Mesothelial cell of epicardium (in vitro differentiated cells): ENCODE measurements at regions not wholly inside any gene's neighbourhood (a gene's known extent, or its start where the extent isn't known, plus 50 kb on each side); places are given as distances from the start of the nearest gene placed in this dataset.
A peak's percentile ranks its signal among the peaks of the same experiment; 100 is the strongest.

Experiments
- DNase-seq, 2 experiments: peaks; one replicate each; pipeline ENCODE4 v3.0.0; 2021; ENCODE audit warnings: low spot score in 2 of 2; ENCODE audit not compliant: unreplicated experiment in 2 of 2
- H3K27ac Mint-ChIP-seq: 2 replicates; pipeline ENCODE4 v1.8.0; 2021; ENCODE audit warnings: mixed read lengths
- H3K27me3 Mint-ChIP-seq: 2 replicates; pipeline ENCODE4 v1.8.0; 2021; ENCODE audit warnings: low read depth, mixed read lengths
- H3K36me3 Mint-ChIP-seq: 2 replicates; pipeline ENCODE4 v1.8.0; 2021; ENCODE audit warnings: mixed read lengths
- H3K4me1 Mint-ChIP-seq: 2 replicates; pipeline ENCODE4 v1.8.0; 2021; ENCODE audit warnings: mixed read lengths
- H3K4me3 Mint-ChIP-seq: 2 replicates; pipeline ENCODE4 v1.8.0; 2021; ENCODE audit warnings: mild to moderate bottlenecking, moderate library complexity, mixed read lengths
- H3K9me3 Mint-ChIP-seq: 2 replicates; pipeline ENCODE4 v1.8.0; 2021; ENCODE audit warnings: mixed read lengths
- CTCF ChIP-seq: fragments of 200-600 bp; sonication (generic); IDR thresholded peaks from one replicate; pipeline ENCODE4 v1.5.0; 2021; ENCODE audit warnings: antibody characterized with exemption; ENCODE audit not compliant: unreplicated experiment

GRCh38 chr2:234164493-234165413 lies 114.3 kb downstream of the SPP2 start:
- no peak for TF ChIP-seq CTCF
- H3K9me3 Mint-ChIP-seq = no peaks in the 10 kb centered on the region
- no peak overlapping the region for H3K4me3 Mint-ChIP-seq
- H3K36me3 Mint-ChIP-seq = no peaks in the 10 kb centered on the region
- H3K27me3 Mint-ChIP-seq = no peaks in the 10 kb centered on the region
- H3K27ac Mint-ChIP-seq = peak overlapping the region; percentile 49
- peaks cover 68% of the 10 kb centered on the region for H3K4me1 Mint-ChIP-seq
- peak in 1 of 2 experiments; percentile 22 for DNase-seq

GRCh38 chr2:234163510-234164045 lies 113.1 kb downstream of the SPP2 start:
- DNase-seq = no peak
- no peak overlapping the region for H3K4me3 Mint-ChIP-seq
- H3K36me3 Mint-ChIP-seq = no peaks in the 10 kb centered on the region
- H3K27me3 Mint-ChIP-seq = no peaks in the 10 kb centered on the region
- peak overlapping the region; percentile 57 for H3K27ac Mint-ChIP-seq
- peaks cover 58% of the 10 kb centered on the region for H3K4me1 Mint-ChIP-seq
- TF ChIP-seq CTCF = no peak
- no peaks in the 10 kb centered on the region for H3K9me3 Mint-ChIP-seq

- Mint-ChIP-seq H3K4me3 (no peak overlapping the region), H3K36me3 (no peaks in the 10 kb centered on the region), H3K27ac (peak overlapping the region; percentile 57), H3K4me1 (peaks cover 55% of the 10 kb centered on the region), H3K27me3 (no peaks in the 10 kb centered on the region), H3K9me3 (no peaks in the 10 kb centered on the region)
- no peak for TF ChIP-seq CTCF
- DNase-seq = no peak
These were observed 112.4 kb downstream of the SPP2 start for GRCh38 chr2:234162861-234163260.

- Mint-ChIP-seq H3K9me3 (no peaks in the 10 kb centered on the region), H3K4me1 (peaks cover 55% of the 10 kb centered on the region), H3K27me3 (no peaks in the 10 kb centered on the region), H3K36me3 (no peaks in the 10 kb centered on the region), H3K27ac (no peak overlapping the region), H3K4me3 (no peak overlapping the region)
- no peak for TF ChIP-seq CTCF
- DNase-seq = no peak
These were observed 111.4 kb downstream of the SPP2 start for GRCh38 chr2:234161932-234162331.

- H3K9me3 Mint-ChIP-seq = no peaks in the 10 kb centered on the region
- no peaks in the 10 kb centered on the region for H3K27me3 Mint-ChIP-seq
- no peak overlapping the region for H3K4me3 Mint-ChIP-seq
- no peaks in the 10 kb centered on the region for H3K36me3 Mint-ChIP-seq
- no peak overlapping the region for H3K27ac Mint-ChIP-seq
- H3K4me1 Mint-ChIP-seq = peaks cover 43% of the 10 kb centered on the region
- no peak for DNase-seq
- no peak for TF ChIP-seq CTCF
These were observed 108.3 kb downstream of the SPP2 start for GRCh38 chr2:234158812-234159211.
